ENCODE measurements at regions not wholly inside any gene's neighbourhood (a gene's known extent, or its start where the extent isn't known, plus 50 kb on each side); places are given as distances from the start of the nearest gene placed in this dataset.

DNA sequence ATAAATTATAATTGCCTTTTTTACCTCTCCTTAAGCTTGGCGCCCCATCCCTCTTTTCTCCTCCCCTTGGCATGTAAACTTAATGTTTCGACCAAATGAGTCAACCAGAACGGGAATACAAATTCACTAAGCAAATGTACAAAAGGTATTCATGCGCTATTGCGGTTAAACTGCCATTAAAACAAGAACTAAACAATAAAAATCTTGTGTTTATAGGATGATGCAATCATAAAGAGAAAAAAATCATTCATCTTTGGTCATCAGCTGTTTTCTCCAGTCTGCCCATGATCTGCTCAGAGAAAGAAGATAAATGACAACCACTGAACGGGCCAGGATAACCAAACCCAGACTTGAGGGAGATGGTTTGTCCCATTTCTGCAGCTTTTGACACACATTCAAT, 534.2 kb upstream of the PLXNA2 start:
- Histone ChIP-seq H3K9me2 (ENCODE audit: insufficient read depth, low read length) (no peaks in the 10 kb centered on the region), H3K4me3 (ENCODE audit: low read depth, low read length, poor library complexity, severe bottlenecking) (no peak overlapping the region), H4K20me1 (ENCODE audit: insufficient read depth, low read length) (no peaks in the 10 kb centered on the region), H3K4me1 (ENCODE audit: insufficient read depth, low read length, poor library complexity, severe bottlenecking) (no peaks in the 10 kb centered on the region), H2AFZ (ENCODE audit: low read length) (no peak overlapping the region), H3K9me3 (ENCODE audit: low read length) (no peaks in the 10 kb centered on the region), H3K36me3 (ENCODE audit: insufficient read depth, low read length) (no peaks in the 10 kb centered on the region), H3K79me2 (ENCODE audit: insufficient read depth, low read depth, low read length) (no peaks in the 10 kb centered on the region), H3K27ac (ENCODE audit: low read depth, low read length, poor library complexity, severe bottlenecking) (no peak overlapping the region), H3K4me2 (ENCODE audit: low read length) (no peak overlapping the region)
- ChIA-PET CTCF (ENCODE audit: unreplicated experiment) (no interaction called here), POLR2A (interaction anchor here (0.5 to 1.0 kb wide), 2 partner anchors 13 to 170 kb away, joined by 3 read pairs; no protein-coding TSS in a partner anchor)
- intact Hi-C loops (cut with micrococcal nuclease; ENCODE audit: unreplicated experiment) = no loop called here
- no TSS peak for BruUV-seq (replicated peaks)
- no peak for DNase-seq (ENCODE audit: low spot score)
- no peak for TF ChIP-seq EZH2phosphoT487 (IDR thresholded peaks at IDR 0.05; ENCODE audit: borderline replicate concordance, low read depth, low read length)
- TF ChIP-seq, protein P1, sequence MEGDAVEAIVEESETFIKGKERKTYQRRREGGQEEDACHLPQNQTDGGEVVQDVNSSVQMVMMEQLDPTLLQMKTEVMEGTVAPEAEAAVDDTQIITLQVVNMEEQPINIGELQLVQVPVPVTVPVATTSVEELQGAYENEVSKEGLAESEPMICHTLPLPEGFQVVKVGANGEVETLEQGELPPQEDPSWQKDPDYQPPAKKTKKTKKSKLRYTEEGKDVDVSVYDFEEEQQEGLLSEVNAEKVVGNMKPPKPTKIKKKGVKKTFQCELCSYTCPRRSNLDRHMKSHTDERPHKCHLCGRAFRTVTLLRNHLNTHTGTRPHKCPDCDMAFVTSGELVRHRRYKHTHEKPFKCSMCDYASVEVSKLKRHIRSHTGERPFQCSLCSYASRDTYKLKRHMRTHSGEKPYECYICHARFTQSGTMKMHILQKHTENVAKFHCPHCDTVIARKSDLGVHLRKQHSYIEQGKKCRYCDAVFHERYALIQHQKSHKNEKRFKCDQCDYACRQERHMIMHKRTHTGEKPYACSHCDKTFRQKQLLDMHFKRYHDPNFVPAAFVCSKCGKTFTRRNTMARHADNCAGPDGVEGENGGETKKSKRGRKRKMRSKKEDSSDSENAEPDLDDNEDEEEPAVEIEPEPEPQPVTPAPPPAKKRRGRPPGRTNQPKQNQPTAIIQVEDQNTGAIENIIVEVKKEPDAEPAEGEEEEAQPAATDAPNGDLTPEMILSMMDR (conservative IDR thresholded peaks at IDR 0.05; ENCODE audit: low read length) = no peak

DNA sequence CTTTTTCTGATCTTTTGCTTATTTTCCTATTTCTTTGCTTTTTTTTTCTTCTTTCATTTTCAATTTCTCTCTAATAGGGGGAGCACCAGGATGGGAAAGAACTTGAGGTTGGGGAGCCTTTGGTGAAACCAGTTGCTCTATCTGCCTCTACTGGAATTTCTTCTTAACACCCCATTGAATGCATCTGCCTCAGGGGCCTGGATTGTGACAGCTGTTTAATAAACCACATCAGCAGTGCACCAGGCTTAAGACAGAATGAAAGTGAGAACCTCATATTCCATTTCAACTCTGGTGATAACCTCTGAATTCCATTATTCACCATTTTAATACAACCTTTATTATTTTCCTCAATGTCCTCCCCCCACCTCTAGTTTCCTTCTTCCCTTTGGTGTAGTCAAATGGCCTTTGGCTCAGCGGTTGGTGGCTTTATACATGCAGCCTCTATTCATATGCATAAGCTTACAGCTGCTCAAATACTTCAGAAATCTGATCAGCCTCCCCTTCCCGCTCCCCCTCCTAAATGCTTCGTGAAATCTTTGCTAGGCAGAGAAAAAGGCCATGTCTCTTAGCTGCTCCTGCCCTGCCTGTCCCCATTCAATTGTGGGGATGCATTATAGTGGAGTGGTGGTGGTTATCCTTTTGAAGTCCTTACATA, 537.3 kb upstream of the PLXNA2 start:
- DNase-seq (ENCODE audit: low spot score) = no peak
- no peak overlapping the region for H2AFZ ChIP-seq (ENCODE audit: low read length)
- ChIA-PET CTCF (ENCODE audit: unreplicated experiment) (no interaction called here), POLR2A (no interaction called here)
- H4K20me1 ChIP-seq (ENCODE audit: insufficient read depth, low read length) = no peaks in the 10 kb centered on the region
- no TSS peak for BruUV-seq (replicated peaks)
- H3K9me2 ChIP-seq (ENCODE audit: insufficient read depth, low read length) = no peaks in the 10 kb centered on the region
- no peak for TF ChIP-seq EZH2phosphoT487 (IDR thresholded peaks at IDR 0.05; ENCODE audit: borderline replicate concordance, low read depth, low read length)
- TF ChIP-seq, protein P1 (conservative IDR thresholded peaks at IDR 0.05; ENCODE audit: low read length) = no peak
- no peaks in the 10 kb centered on the region for H3K4me1 ChIP-seq (ENCODE audit: insufficient read depth, low read length, poor library complexity, severe bottlenecking)
- no peaks in the 10 kb centered on the region for H3K36me3 ChIP-seq (ENCODE audit: insufficient read depth, low read length)
- intact Hi-C loops (cut with micrococcal nuclease; ENCODE audit: unreplicated experiment) = no loop called here
- H3K79me2 ChIP-seq (ENCODE audit: insufficient read depth, low read depth, low read length) = no peaks in the 10 kb centered on the region
- no peak overlapping the region for H3K27ac ChIP-seq (ENCODE audit: low read depth, low read length, poor library complexity, severe bottlenecking)
- no peaks in the 10 kb centered on the region for H3K9me3 ChIP-seq (ENCODE audit: low read length)
- no peak overlapping the region for H3K4me2 ChIP-seq (ENCODE audit: low read length)
- H3K4me3 ChIP-seq (ENCODE audit: low read depth, low read length, poor library complexity, severe bottlenecking) = no peak overlapping the region

DNA sequence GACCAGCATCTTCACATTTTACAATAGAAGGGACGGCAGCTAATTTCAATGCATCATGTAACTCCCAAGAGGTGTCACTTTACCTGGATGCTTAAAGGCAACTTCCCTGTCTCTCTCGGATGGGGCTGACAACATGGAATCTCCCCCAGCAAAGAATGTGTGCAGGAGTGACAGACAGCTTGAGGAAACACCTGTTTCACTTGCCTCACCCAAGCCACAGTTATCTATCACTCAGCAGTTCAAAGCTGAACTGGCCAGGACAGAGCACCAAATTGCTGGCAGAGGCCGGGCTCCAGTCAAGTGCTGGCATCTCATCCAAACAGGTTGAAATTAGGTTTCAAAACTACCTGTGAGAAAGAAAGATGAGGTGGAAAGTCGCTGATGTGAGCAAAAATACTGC, 538.0 kb upstream of the PLXNA2 start:
- no peak for TF ChIP-seq EZH2phosphoT487 (IDR thresholded peaks at IDR 0.05; ENCODE audit: borderline replicate concordance, low read depth, low read length)
- TF ChIP-seq, protein P1 (conservative IDR thresholded peaks at IDR 0.05; ENCODE audit: low read length) = no peak
- H3K9me2 ChIP-seq (ENCODE audit: insufficient read depth, low read length) = no peaks in the 10 kb centered on the region
- H3K27ac ChIP-seq (ENCODE audit: low read depth, low read length, poor library complexity, severe bottlenecking) = no peak overlapping the region
- no TSS peak for BruUV-seq (replicated peaks)
- intact Hi-C loops (cut with micrococcal nuclease; ENCODE audit: unreplicated experiment) = no loop called here
- H3K79me2 ChIP-seq (ENCODE audit: insufficient read depth, low read depth, low read length) = no peaks in the 10 kb centered on the region
- H3K4me3 ChIP-seq (ENCODE audit: low read depth, low read length, poor library complexity, severe bottlenecking) = no peak overlapping the region
- no peaks in the 10 kb centered on the region for H3K36me3 ChIP-seq (ENCODE audit: insufficient read depth, low read length)
- POLR2A ChIA-PET = interaction anchor here (0.7 kb wide), 1 partner anchor 16 kb away, joined by 4 read pairs; no protein-coding TSS in a partner anchor
- CTCF ChIA-PET (ENCODE audit: unreplicated experiment) = no interaction called here
- no peaks in the 10 kb centered on the region for H3K4me1 ChIP-seq (ENCODE audit: insufficient read depth, low read length, poor library complexity, severe bottlenecking)
- H2AFZ ChIP-seq (ENCODE audit: low read length) = no peak overlapping the region
- no peak overlapping the region for H3K4me2 ChIP-seq (ENCODE audit: low read length)
- no peak for DNase-seq (ENCODE audit: low spot score)
- H3K9me3 ChIP-seq (ENCODE audit: low read length) = no peaks in the 10 kb centered on the region
- H4K20me1 ChIP-seq (ENCODE audit: insufficient read depth, low read length) = no peaks in the 10 kb centered on the region
